ENCODE measurements at regions not wholly inside any gene's neighbourhood (a gene's known extent, or its start where the extent isn't known, plus 50 kb on each side); places are given as distances from the start of the nearest gene placed in this dataset.

DNA sequence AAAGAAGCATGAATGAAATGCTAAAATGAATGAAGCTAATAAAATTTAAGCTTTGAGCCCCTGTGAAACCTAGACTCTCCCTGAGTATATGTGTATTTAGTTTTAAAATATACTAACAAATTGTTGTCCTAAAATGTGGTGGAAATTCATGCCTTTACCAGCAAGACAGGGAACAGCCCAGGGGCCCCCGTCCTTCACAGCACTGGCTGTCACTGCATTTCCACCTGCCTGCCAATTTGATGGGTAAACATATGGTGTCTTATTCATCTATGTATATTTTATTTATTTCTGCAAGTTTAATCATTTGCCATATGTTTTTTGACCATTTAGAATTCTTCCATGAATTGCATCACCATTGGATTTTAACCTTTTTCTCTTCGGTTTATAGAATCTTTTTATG lies 463.7 kb upstream of the NBEA start:
- no peaks in the 10 kb centered on the region for H4K20me1 ChIP-seq (ENCODE audit: insufficient read depth, low read length)
- H3K27me3 ChIP-seq (ENCODE audit: low read depth, low read length) = no peaks in the 10 kb centered on the region
- no peak overlapping the region for H3K4me2 ChIP-seq (ENCODE audit: low read length)
- no peak overlapping the region for H2AFZ ChIP-seq (ENCODE audit: low read depth, low read length)
- no peaks in the 10 kb centered on the region for H3K9me3 ChIP-seq (ENCODE audit: insufficient read depth, low read length)
- H3K4me1 ChIP-seq (ENCODE audit: low read length) = no peaks in the 10 kb centered on the region
- TF ChIP-seq, protein P1, sequence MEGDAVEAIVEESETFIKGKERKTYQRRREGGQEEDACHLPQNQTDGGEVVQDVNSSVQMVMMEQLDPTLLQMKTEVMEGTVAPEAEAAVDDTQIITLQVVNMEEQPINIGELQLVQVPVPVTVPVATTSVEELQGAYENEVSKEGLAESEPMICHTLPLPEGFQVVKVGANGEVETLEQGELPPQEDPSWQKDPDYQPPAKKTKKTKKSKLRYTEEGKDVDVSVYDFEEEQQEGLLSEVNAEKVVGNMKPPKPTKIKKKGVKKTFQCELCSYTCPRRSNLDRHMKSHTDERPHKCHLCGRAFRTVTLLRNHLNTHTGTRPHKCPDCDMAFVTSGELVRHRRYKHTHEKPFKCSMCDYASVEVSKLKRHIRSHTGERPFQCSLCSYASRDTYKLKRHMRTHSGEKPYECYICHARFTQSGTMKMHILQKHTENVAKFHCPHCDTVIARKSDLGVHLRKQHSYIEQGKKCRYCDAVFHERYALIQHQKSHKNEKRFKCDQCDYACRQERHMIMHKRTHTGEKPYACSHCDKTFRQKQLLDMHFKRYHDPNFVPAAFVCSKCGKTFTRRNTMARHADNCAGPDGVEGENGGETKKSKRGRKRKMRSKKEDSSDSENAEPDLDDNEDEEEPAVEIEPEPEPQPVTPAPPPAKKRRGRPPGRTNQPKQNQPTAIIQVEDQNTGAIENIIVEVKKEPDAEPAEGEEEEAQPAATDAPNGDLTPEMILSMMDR (IDR thresholded peaks at IDR 0.05; ENCODE audit: low read depth, low read length) = no peak
- no peak for TF ChIP-seq EZH2phosphoT487 (IDR thresholded peaks at IDR 0.05; ENCODE audit: low read depth)
- no peak overlapping the region for H3K9ac ChIP-seq (ENCODE audit: low read length)
- no peaks in the 10 kb centered on the region for H3K79me2 ChIP-seq (ENCODE audit: low read length)
- H3K4me3 ChIP-seq (ENCODE audit: low read length) = no peak overlapping the region
- H3K27ac ChIP-seq (ENCODE audit: low read length) = no peak overlapping the region
- H3K36me3 ChIP-seq (replicated peaks; ENCODE audit: low read depth, low read length) = no peaks in the 10 kb centered on the region

DNA sequence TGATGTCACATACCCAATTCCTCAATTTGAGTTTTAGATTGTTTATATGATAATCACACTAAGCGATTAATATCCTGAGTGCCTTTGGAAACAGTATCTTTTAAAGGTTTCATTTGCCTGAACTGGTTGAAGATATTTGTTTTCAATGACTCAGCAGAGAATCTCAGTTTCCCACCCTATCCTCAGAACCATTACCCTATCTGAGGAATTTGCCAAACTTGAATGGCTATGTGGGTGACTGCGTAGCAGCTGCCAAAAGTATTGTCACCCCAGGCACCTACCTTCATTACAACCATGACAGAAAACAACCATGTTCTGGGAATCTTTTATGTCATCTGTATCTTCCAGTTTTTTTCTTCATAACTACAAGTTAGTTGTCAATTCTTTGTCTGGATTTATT lies 440.1 kb upstream of the NBEA start:
- Histone ChIP-seq H2AFZ (ENCODE audit: low read depth, low read length) (no peak overlapping the region), H3K4me3 (ENCODE audit: low read length) (no peak overlapping the region), H3K79me2 (ENCODE audit: low read length) (no peaks in the 10 kb centered on the region), H3K9ac (ENCODE audit: low read length) (no peak overlapping the region), H3K27ac (ENCODE audit: low read length) (no peak overlapping the region), H3K36me3 (replicated peaks; ENCODE audit: low read depth, low read length) (no peaks in the 10 kb centered on the region), H3K9me3 (ENCODE audit: insufficient read depth, low read length) (no peaks in the 10 kb centered on the region), H3K4me2 (ENCODE audit: low read length) (no peak overlapping the region), H3K27me3 (ENCODE audit: low read depth, low read length) (no peaks in the 10 kb centered on the region), H3K4me1 (ENCODE audit: low read length) (no peaks in the 10 kb centered on the region), H4K20me1 (ENCODE audit: insufficient read depth, low read length) (no peaks in the 10 kb centered on the region)
- no peak for TF ChIP-seq EZH2phosphoT487 (IDR thresholded peaks at IDR 0.05; ENCODE audit: low read depth)
- TF ChIP-seq, protein P1 (IDR thresholded peaks at IDR 0.05; ENCODE audit: low read depth, low read length) = no peak

DNA sequence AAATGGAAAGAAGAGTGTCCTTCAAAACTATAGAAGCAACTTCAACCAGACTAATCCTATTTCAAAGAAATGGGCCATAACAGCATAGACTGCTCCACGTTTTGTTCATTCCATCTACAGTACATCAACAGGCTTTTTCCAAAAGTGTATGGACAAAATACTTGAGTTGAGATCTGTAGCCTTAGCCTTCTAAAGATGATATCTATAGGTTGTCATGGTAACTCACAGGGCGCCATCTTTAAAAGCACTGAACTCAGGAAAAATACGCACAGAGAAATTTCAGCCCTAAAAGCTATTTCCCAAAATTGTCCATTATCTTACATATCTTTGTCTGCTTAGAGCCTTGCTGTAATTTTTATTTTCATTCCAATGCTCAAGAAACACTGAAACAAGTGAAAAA lies 439.4 kb upstream of the NBEA start:
- TF ChIP-seq EZH2phosphoT487 (IDR thresholded peaks at IDR 0.05; ENCODE audit: low read depth) = no peak
- TF ChIP-seq, protein P1 (IDR thresholded peaks at IDR 0.05; ENCODE audit: low read depth, low read length) = no peak
- H3K79me2 ChIP-seq (ENCODE audit: low read length) = no peaks in the 10 kb centered on the region
- no peaks in the 10 kb centered on the region for H3K4me1 ChIP-seq (ENCODE audit: low read length)
- no peak overlapping the region for H3K4me3 ChIP-seq (ENCODE audit: low read length)
- no peak overlapping the region for H3K4me2 ChIP-seq (ENCODE audit: low read length)
- H3K27me3 ChIP-seq (ENCODE audit: low read depth, low read length) = no peaks in the 10 kb centered on the region
- H2AFZ ChIP-seq (ENCODE audit: low read depth, low read length) = no peak overlapping the region
- no peak overlapping the region for H3K27ac ChIP-seq (ENCODE audit: low read length)
- no peaks in the 10 kb centered on the region for H4K20me1 ChIP-seq (ENCODE audit: insufficient read depth, low read length)
- H3K9ac ChIP-seq (ENCODE audit: low read length) = no peak overlapping the region
- no peaks in the 10 kb centered on the region for H3K9me3 ChIP-seq (ENCODE audit: insufficient read depth, low read length)
- no peaks in the 10 kb centered on the region for H3K36me3 ChIP-seq (replicated peaks; ENCODE audit: low read depth, low read length)

DNA sequence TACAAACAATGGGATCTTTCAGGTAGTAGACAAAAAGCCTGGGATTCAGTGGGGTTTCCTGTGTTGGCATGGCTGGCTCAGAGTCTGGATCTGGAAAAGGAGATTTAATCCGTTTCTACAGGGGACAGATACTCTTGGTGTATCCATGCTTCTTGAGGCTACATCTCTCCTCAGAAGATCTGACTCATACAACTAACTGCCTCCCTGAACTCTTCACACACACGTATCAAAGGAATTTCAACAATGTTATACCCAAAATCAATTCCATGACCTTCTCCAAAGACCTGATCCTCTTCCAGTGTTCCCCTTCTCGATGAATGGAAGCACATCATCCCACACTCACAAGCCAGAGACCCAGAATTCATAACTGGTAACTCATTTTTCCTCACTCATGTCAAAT lies 435.3 kb upstream of the NBEA start:
- TF ChIP-seq EZH2phosphoT487 (IDR thresholded peaks at IDR 0.05; ENCODE audit: low read depth) = no peak
- TF ChIP-seq, protein P1 (IDR thresholded peaks at IDR 0.05; ENCODE audit: low read depth, low read length) = no peak
- Histone ChIP-seq H4K20me1 (ENCODE audit: insufficient read depth, low read length) (no peaks in the 10 kb centered on the region), H3K9ac (ENCODE audit: low read length) (no peak overlapping the region)

More for the DNA sequence above, 435.3 kb upstream of the NBEA start:
- no peaks in the 10 kb centered on the region for H3K36me3 ChIP-seq (replicated peaks; ENCODE audit: low read depth, low read length)
- H2AFZ ChIP-seq (ENCODE audit: low read depth, low read length) = no peak overlapping the region
- no peaks in the 10 kb centered on the region for H3K79me2 ChIP-seq (ENCODE audit: low read length)
- H3K4me3 ChIP-seq (ENCODE audit: low read length) = no peak overlapping the region
- no peak overlapping the region for H3K4me2 ChIP-seq (ENCODE audit: low read length)
- no peaks in the 10 kb centered on the region for H3K27me3 ChIP-seq (ENCODE audit: low read depth, low read length)
- no peak overlapping the region for H3K27ac ChIP-seq (ENCODE audit: low read length)
- no peaks in the 10 kb centered on the region for H3K4me1 ChIP-seq (ENCODE audit: low read length)
- no peaks in the 10 kb centered on the region for H3K9me3 ChIP-seq (ENCODE audit: insufficient read depth, low read length)

Measured in OCI-LY3 (cell line).